ENCODE measurements at regions not wholly inside any gene's neighbourhood (a gene's known extent, or its start where the extent isn't known, plus 50 kb on each side); places are given as distances from the start of the nearest gene placed in this dataset.

- TF ChIP-seq POLR2A (IDR thresholded peaks at IDR 0.05) (no peak), CTCF (IDR thresholded peaks at IDR 0.05) (no peak), EP300 (IDR thresholded peaks at IDR 0.05) (no peak)
These were observed 552.1 kb downstream of the LMO4 start for GRCh38 chr1:87880764-87881163.

Data from suprapubic skin (tissue), 3 donors.